GM12891 (cell line): ENCODE measurements at regions not wholly inside any gene's neighbourhood (a gene's known extent, or its start where the extent isn't known, plus 50 kb on each side); places are given as distances from the start of the nearest gene placed in this dataset.

Source experiments
- POLR2A ChIP-seq: IDR thresholded peaks from 2 replicates; pipeline ENCODE4 v1.6.1; 2011; ENCODE audit warnings: low read depth, low read length, control low read depth
- POLR2AphosphoS5 ChIP-seq: IDR thresholded peaks from 2 replicates; pipeline ENCODE4 v1.6.1; 2011; ENCODE audit warnings: low read depth, low read length, control low read depth

DNA sequence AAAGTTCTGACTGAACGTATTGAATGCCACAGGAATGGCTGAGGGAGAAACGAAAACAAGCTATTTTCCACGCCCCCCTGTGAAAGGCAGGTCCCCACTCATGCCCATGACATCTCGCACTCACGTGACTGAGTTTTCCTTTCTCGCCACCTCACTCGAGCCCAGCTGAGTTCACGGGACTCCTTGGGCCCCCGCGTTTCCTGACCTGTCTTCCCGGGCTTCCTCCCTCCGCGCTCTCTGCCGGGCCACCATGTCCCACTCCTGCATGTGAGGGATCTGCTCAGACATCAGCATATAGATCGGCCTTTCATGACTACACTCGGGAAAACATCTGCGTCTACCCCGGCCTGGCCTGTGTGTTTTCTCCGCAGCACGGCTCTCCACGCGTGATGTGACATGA lies 226.0 kb upstream of the ADARB2 start:
- TF ChIP-seq POLR2A (no peak), POLR2AphosphoS5 (no peak)
